DND-41 (cell line): ENCODE measurements at regions not wholly inside any gene's neighbourhood (a gene's known extent, or its start where the extent isn't known, plus 50 kb on each side); places are given as distances from the start of the nearest gene placed in this dataset.

Experiments used
- ATAC-seq: fragments of 200-7000 bp; cut with Tn5 transposase; 3 replicates; pipeline ENCODE4 v1.9.1; 2021; ENCODE audit warnings: low read depth; ENCODE audit not compliant: insufficient read depth
- DNase-seq: peaks from one replicate; pipeline ENCODE4 v3.0.0-alpha.2; 2020
- H2AFZ ChIP-seq: 2 replicates; pipeline ENCODE4 v1.6.0; 2012; ENCODE audit warnings: low read depth, low read length
- H3K27ac ChIP-seq: 2 replicates; pipeline ENCODE4 v1.5.1; 2012; ENCODE audit warnings: low read length, inconsistent platforms
- H3K27me3 ChIP-seq: fragments of 200-600 bp; sonication (generic); 2 replicates; pipeline ENCODE4 v1.6.0; 2012; ENCODE audit warnings: low read length, mild to moderate bottlenecking, inconsistent platforms; ENCODE audit not compliant: insufficient read depth, poor library complexity
- H3K36me3 ChIP-seq: 2 replicates; pipeline ENCODE4 v1.5.1; 2012; ENCODE audit warnings: low read length, inconsistent platforms; ENCODE audit not compliant: insufficient read depth
- H3K4me1 ChIP-seq: 2 replicates; pipeline ENCODE4 v1.5.1; 2012; ENCODE audit warnings: mild to moderate bottlenecking, low read length; ENCODE audit not compliant: insufficient read depth
- H3K4me2 ChIP-seq: 2 replicates; pipeline ENCODE4 v1.6.0; 2012; ENCODE audit warnings: mild to moderate bottlenecking, moderate library complexity, low read length, inconsistent platforms; ENCODE audit not compliant: insufficient read depth
- H3K4me3 ChIP-seq, 2 experiments: fragments of 200-600 bp in 1 of 2; shearing (Covaris generic) in 1 of 2; 2 replicates each; pipeline ENCODE4 v1.5.1; 2012 to 2016; ENCODE audit warnings: inconsistent platforms in 2 of 2, low read length in 2 of 2, mild to moderate bottlenecking in 2 of 2, low read depth in 1 of 2, moderate library complexity in 1 of 2
- H3K79me2 ChIP-seq: 2 replicates; pipeline ENCODE4 v1.6.0; 2012; ENCODE audit warnings: low read length, inconsistent platforms; ENCODE audit not compliant: insufficient read depth
- H3K9ac ChIP-seq: 2 replicates; pipeline ENCODE4 v1.6.0; 2012; ENCODE audit warnings: low read depth, mild to moderate bottlenecking, inconsistent platforms, low read length, moderate library complexity
- H3K9me3 ChIP-seq: 2 replicates; pipeline ENCODE4 v1.5.1; 2012; ENCODE audit warnings: low read length, moderate library complexity, mild to moderate bottlenecking, inconsistent platforms; ENCODE audit not compliant: insufficient read depth, severe bottlenecking
- H4K20me1 ChIP-seq: 2 replicates; pipeline ENCODE4 v1.6.0; 2012; ENCODE audit warnings: low read length; ENCODE audit not compliant: insufficient read depth
- EZH2 ChIP-seq: IDR thresholded peaks from 3 replicates; pipeline ENCODE4 v1.6.1; 2012; ENCODE audit warnings: borderline replicate concordance, low read depth, mild to moderate bottlenecking, moderate library complexity, low read length, inconsistent platforms; ENCODE audit not compliant: severe bottlenecking
- TF ChIP-seq, protein P1 (sequence below): IDR thresholded peaks from 2 replicates; pipeline ENCODE4 v1.5.1; 2012; ENCODE audit warnings: borderline replicate concordance, low read length, moderate library complexity, mild to moderate bottlenecking; ENCODE audit not compliant: poor library complexity, severe bottlenecking; ENCODE audit errors: extremely low read depth

DNA sequence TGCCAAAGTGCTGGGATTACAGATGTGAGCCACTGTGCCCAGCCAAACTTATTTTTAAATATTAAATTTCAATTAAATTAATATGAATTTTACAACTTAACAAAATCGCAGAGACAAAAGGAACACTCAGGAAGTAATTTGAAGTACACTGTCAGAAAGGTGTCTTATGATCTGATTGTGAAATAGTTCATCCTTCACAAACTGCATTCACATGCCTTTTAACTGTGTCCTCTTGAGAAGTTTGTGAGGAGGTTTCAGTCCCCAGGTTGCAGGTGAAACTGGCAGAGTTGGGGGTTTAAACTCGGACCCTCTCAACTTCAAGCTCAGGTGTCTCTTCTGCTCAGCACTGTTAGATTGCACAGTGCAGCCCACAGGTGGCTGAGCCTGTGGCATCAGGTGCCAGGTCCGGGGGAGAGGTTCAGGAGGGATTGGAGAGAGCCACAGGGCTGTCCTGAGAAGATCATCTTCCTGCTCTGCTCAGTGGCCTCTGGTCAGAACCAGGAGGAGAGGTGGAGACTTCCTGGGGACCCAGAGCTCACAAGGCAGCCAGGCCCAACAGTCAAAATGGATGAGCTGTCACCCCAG lies 152.3 kb upstream of the RAB4A start:
- no peaks in the 10 kb centered on the region for H3K27me3 ChIP-seq
- no peak overlapping the region for H3K27ac ChIP-seq
- H3K9me3 ChIP-seq = no peaks in the 10 kb centered on the region
- no peak overlapping the region for H3K4me2 ChIP-seq
- H3K4me3 ChIP-seq = no peak overlapping the region
- H3K36me3 ChIP-seq = no peaks in the 10 kb centered on the region
- TF ChIP-seq, protein P1, sequence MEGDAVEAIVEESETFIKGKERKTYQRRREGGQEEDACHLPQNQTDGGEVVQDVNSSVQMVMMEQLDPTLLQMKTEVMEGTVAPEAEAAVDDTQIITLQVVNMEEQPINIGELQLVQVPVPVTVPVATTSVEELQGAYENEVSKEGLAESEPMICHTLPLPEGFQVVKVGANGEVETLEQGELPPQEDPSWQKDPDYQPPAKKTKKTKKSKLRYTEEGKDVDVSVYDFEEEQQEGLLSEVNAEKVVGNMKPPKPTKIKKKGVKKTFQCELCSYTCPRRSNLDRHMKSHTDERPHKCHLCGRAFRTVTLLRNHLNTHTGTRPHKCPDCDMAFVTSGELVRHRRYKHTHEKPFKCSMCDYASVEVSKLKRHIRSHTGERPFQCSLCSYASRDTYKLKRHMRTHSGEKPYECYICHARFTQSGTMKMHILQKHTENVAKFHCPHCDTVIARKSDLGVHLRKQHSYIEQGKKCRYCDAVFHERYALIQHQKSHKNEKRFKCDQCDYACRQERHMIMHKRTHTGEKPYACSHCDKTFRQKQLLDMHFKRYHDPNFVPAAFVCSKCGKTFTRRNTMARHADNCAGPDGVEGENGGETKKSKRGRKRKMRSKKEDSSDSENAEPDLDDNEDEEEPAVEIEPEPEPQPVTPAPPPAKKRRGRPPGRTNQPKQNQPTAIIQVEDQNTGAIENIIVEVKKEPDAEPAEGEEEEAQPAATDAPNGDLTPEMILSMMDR = no peak
- no peak for TF ChIP-seq EZH2
- H3K9ac ChIP-seq = no peak overlapping the region
- no peaks in the 10 kb centered on the region for H3K4me1 ChIP-seq
- no peaks in the 10 kb centered on the region for H3K79me2 ChIP-seq
- H2AFZ ChIP-seq = no peak overlapping the region
- H4K20me1 ChIP-seq = no peaks in the 10 kb centered on the region
- DNase-seq (no peak), ATAC-seq (no peak)

DNA sequence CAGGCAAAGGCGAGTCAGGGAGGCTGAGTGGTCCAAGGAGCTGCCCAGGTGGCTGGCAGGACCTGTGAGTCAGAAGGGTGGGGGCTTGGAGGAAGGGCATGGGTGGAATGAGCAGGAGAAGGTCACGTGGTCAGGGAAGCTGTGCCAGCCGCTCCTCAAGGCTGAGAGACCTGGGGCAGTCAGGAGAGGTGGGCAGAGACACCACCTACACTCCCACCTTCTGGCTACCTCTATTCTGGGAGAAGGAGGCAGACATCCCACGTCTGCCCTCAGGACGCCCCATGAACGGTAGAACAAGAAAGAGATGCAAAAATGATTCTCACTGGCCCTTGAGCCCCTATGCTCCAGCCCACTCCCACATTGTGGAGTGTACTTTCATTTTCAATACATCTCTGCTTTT lies 151.8 kb upstream of the RAB4A start:
- DNase-seq (no peak), ATAC-seq (no peak)
- no peak overlapping the region for H3K27ac ChIP-seq

DNA sequence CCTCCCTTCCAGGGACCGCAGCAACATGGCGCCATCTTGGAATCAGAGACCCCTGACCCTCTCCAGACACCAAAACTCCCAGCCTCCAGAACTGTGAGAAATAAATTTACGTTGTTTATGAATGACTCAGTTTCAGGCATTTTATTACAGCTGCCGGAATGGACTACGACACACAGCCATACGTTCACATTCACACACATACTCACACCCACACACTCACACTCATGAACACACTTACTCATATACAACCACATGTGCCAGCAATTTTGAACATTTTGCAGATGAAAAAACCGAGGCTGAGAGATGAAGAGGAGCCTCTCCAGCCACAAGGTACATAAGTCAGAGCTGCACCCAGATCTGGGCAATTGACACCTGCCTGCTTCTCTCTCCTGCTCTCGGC lies 151.0 kb upstream of the RAB4A start:
- Histone ChIP-seq H3K27ac (no peak overlapping the region), H3K4me3 (no peak overlapping the region), H3K27me3 (no peaks in the 10 kb centered on the region), H3K9me3 (no peaks in the 10 kb centered on the region), H3K36me3 (no peaks in the 10 kb centered on the region), H3K9ac (no peak overlapping the region), H2AFZ (no peak overlapping the region), H4K20me1 (no peaks in the 10 kb centered on the region), H3K4me2 (no peak overlapping the region), H3K79me2 (no peaks in the 10 kb centered on the region), H3K4me1 (no peaks in the 10 kb centered on the region)
- TF ChIP-seq EZH2 = no peak
- TF ChIP-seq, protein P1 = no peak
- DNase-seq (no peak), ATAC-seq (no peak)

More for the DNA sequence above, 151.8 kb upstream of the RAB4A start:
- no peak overlapping the region for H2AFZ ChIP-seq
- no peaks in the 10 kb centered on the region for H3K36me3 ChIP-seq
- no peak for TF ChIP-seq EZH2
- TF ChIP-seq, protein P1 = no peak
- no peaks in the 10 kb centered on the region for H3K27me3 ChIP-seq
- no peaks in the 10 kb centered on the region for H3K9me3 ChIP-seq
- H3K9ac ChIP-seq = no peak overlapping the region
- H3K4me3 ChIP-seq = no peak overlapping the region
- no peaks in the 10 kb centered on the region for H3K4me1 ChIP-seq
- H4K20me1 ChIP-seq = no peaks in the 10 kb centered on the region
- H3K4me2 ChIP-seq = no peak overlapping the region
- no peaks in the 10 kb centered on the region for H3K79me2 ChIP-seq
